ENCODE measurements at regions not wholly inside any gene's neighbourhood (a gene's known extent, or its start where the extent isn't known, plus 50 kb on each side); places are given as distances from the start of the nearest gene placed in this dataset.

- H3K4me1 ChIP-seq (ENCODE audit: control insufficient read depth in 2 of 2, insufficient read depth in 2 of 2, low read length in 2 of 2) = no peaks in the 10 kb centered on the region
- WGBS (ENCODE audit: insufficient coverage) = 79% methylated on average over 3 of the region's 9 CpGs
- H3K27me3 Mint-ChIP-seq = peaks cover 5% of the 10 kb centered on the region
These were observed 228.8 kb downstream of the CBLN1 start for GRCh38 chr16:49052846-49053245.

GRCh38 chr16:49051576-49051975 lies 230.1 kb downstream of the CBLN1 start:
- Histone ChIP-seq H3K79me2 (ENCODE audit: control insufficient read depth, insufficient read depth, low read length) (no peaks in the 10 kb centered on the region), H3K9me3 (ENCODE audit: control extremely low read depth in 1 of 3, control insufficient read depth in 2 of 3, insufficient read depth in 1 of 3, low read length in 2 of 3) (peaks cover 0 to 10% (median 0%) of the 10 kb centered on the region in 3 donors), H3K27ac (ENCODE audit: low read length in 2 of 2) (no peak overlapping the region), H3K27me3 (replicated peaks in 1 of 4; ENCODE audit: control extremely low read depth in 1 of 4, control insufficient read depth in 3 of 4, insufficient read depth in 4 of 4, low read length in 3 of 4) (no peaks in the 10 kb centered on the region), H3K4me2 (replicated peaks; ENCODE audit: low read depth, low read length, poor library complexity, severe bottlenecking) (no peak overlapping the region), H3K4me1 (ENCODE audit: control insufficient read depth in 2 of 2, insufficient read depth in 2 of 2, low read length in 2 of 2) (no peaks in the 10 kb centered on the region), H3K4me3 (ENCODE audit: control extremely low read depth in 1 of 5, extremely low read depth in 1 of 5, insufficient read depth in 1 of 5, low read depth in 2 of 5, low read length in 4 of 5) (no peak overlapping the region), H2AFZ (ENCODE audit: insufficient read depth, low read depth, low read length, poor library complexity, severe bottlenecking) (no peak overlapping the region), H3K36me3 (replicated peaks in 1 of 2; ENCODE audit: control extremely low read depth in 1 of 2, control insufficient read depth in 1 of 2, extremely low read depth in 1 of 2, insufficient read depth in 2 of 2, low read length in 1 of 2) (no peaks in the 10 kb centered on the region), H3K9ac (ENCODE audit: low read length) (no peak overlapping the region), H4K20me1 (ENCODE audit: control insufficient read depth, insufficient read depth, low read length, poor library complexity, severe bottlenecking) (no peaks in the 10 kb centered on the region)
- no peak for TF ChIP-seq CTCF (IDR thresholded peaks at IDR 0.05)
- no peak for TF ChIP-seq EZH2 (IDR thresholded peaks at IDR 0.05; ENCODE audit: borderline replicate concordance, insufficient read depth, low read depth, low read length, poor library complexity, severe bottlenecking)
- 75% methylated on average over 2 of the region's 2 CpGs for WGBS (ENCODE audit: insufficient coverage)
- ATAC-seq (ENCODE audit: low read depth) = no peak
- DNase-seq = no peak
- Mint-ChIP-seq H3K27ac (no peak overlapping the region), H3K4me1 (peaks cover 2% of the 10 kb centered on the region), H3K27me3 (peaks cover 5% of the 10 kb centered on the region), H3K9me3 (ENCODE audit: insufficient read depth) (no peaks in the 10 kb centered on the region), H3K4me3 (no peak overlapping the region)
- POLR2A ChIA-PET = no interaction called here
- intact Hi-C loops (cut with micrococcal nuclease) = no loop called here
- CTCF ChIA-PET = no interaction called here

More at GRCh38 chr16:49052846-49053245, 228.8 kb downstream of the CBLN1 start:
- no peak overlapping the region for H3K9ac ChIP-seq (ENCODE audit: low read length)
- Mint-ChIP-seq H3K4me1 (peaks cover 2% of the 10 kb centered on the region), H3K27ac (no peak overlapping the region), H3K4me3 (no peak overlapping the region), H3K9me3 (ENCODE audit: insufficient read depth) (no peaks in the 10 kb centered on the region)
- H2AFZ ChIP-seq (ENCODE audit: insufficient read depth, low read depth, low read length, poor library complexity, severe bottlenecking) = no peak overlapping the region
- no peaks in the 10 kb centered on the region for H3K27me3 ChIP-seq (replicated peaks in 1 of 4; ENCODE audit: control extremely low read depth in 1 of 4, control insufficient read depth in 3 of 4, insufficient read depth in 4 of 4, low read length in 3 of 4)
- ChIA-PET POLR2A (no interaction called here), CTCF (no interaction called here)
- TF ChIP-seq CTCF (IDR thresholded peaks at IDR 0.05) (no peak), EZH2 (IDR thresholded peaks at IDR 0.05; ENCODE audit: borderline replicate concordance, insufficient read depth, low read depth, low read length, poor library complexity, severe bottlenecking) (no peak)
- no peak for ATAC-seq (ENCODE audit: low read depth)
- no peaks in the 10 kb centered on the region for H3K36me3 ChIP-seq (replicated peaks in 1 of 2; ENCODE audit: control extremely low read depth in 1 of 2, control insufficient read depth in 1 of 2, extremely low read depth in 1 of 2, insufficient read depth in 2 of 2, low read length in 1 of 2)
- peaks cover 0 to 10% (median 0%) of the 10 kb centered on the region in 3 donors for H3K9me3 ChIP-seq (ENCODE audit: control extremely low read depth in 1 of 3, control insufficient read depth in 2 of 3, insufficient read depth in 1 of 3, low read length in 2 of 3)
- no peaks in the 10 kb centered on the region for H3K79me2 ChIP-seq (ENCODE audit: control insufficient read depth, insufficient read depth, low read length)
- H3K27ac ChIP-seq (ENCODE audit: low read length in 2 of 2) = no peak overlapping the region
- intact Hi-C loops (cut with micrococcal nuclease) = no loop called here
- DNase-seq = no peak
- no peak overlapping the region for H3K4me3 ChIP-seq (ENCODE audit: control extremely low read depth in 1 of 5, extremely low read depth in 1 of 5, insufficient read depth in 1 of 5, low read depth in 2 of 5, low read length in 4 of 5)
- no peaks in the 10 kb centered on the region for H4K20me1 ChIP-seq (ENCODE audit: control insufficient read depth, insufficient read depth, low read length, poor library complexity, severe bottlenecking)
- no peak overlapping the region for H3K4me2 ChIP-seq (replicated peaks; ENCODE audit: low read depth, low read length, poor library complexity, severe bottlenecking)

Measured in B cell (primary cell).